ENCODE measurements at regions not wholly inside any gene's neighbourhood (a gene's known extent, or its start where the extent isn't known, plus 50 kb on each side); places are given as distances from the start of the nearest gene placed in this dataset.
A peak's percentile ranks its signal among the peaks of the same experiment; 100 is the strongest.

DNA sequence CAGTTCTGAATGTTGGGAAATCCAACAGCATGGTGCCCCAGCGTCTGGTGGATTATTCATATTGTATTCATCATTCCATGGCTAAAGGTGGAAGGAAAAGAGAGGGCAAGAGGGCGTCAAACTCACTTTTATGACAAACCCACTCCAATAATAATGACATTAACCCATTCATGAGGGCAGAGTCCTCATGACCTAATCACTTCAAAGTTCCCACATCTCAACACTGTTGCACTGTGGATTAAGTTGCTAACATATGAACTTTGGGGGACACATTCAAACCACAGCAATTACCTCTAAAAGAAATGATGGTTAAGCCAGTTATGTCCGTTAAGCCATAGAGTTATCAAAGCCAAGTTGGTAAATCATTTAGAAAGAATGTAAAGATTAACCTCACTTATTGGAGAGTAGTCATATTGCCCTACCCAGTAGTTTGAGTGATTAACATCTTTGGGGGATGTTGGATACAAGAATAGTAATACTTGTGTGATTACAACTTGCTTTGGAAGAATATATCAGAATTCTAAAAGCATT, 212.4 kb upstream of the FLRT2 start:
- Histone ChIP-seq H3K9me3 (replicated peaks in 1 of 11) (peaks cover 0 to 9% (median 0%) of the 10 kb centered on the region in 11 experiments; a peak in 2 of 22 replicates), H3K27me3 (no peaks in the 10 kb centered on the region), H3K4me1 (peaks cover 0 to 9% (median 0%) of the 10 kb centered on the region in 10 experiments; a peak in 3 of 20 replicates), H3K9ac (no peak overlapping the region), H3K36me3 (no peaks in the 10 kb centered on the region), H3K4me3 (no peak overlapping the region), H4K20me1 (no peaks in the 10 kb centered on the region), H3K4me2 (no peak overlapping the region), H3K27ac (no peak overlapping the region)
- TF ChIP-seq Cebpa-rat (IDR thresholded peaks at IDR 0.05): no peak

DNA sequence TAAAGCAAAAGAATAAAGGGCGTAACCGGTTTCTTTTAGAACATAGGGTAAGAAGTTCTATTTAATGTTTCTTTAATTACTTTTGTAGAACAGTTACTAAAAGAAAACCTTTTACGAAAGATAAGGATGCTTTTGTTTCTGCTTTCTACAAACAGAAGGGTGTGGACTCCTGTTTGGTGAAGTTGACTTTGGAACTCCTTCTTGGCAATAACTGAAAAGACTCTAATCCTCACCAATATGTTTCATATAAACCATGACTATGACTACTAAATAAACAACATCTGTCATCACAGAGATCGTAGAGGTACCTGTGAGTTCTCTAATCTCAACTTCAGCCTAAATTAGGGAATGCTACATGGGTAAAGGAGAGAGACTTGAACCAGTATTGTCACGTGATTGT, 210.8 kb upstream of the FLRT2 start:
- H3K9ac ChIP-seq: no peak overlapping the region
- H3K27me3 ChIP-seq: no peaks in the 10 kb centered on the region
- H3K9me3 ChIP-seq (replicated peaks in 1 of 11): peaks cover 0 to 14% (median 5%) of the 10 kb centered on the region in 11 experiments; a peak in 12 of 22 replicates
- H3K4me3 ChIP-seq: no peak overlapping the region
- no peaks in the 10 kb centered on the region for H3K36me3 ChIP-seq
- no peaks in the 10 kb centered on the region for H4K20me1 ChIP-seq
- no peak overlapping the region for H3K4me2 ChIP-seq
- no peak overlapping the region for H3K27ac ChIP-seq
- no peak for TF ChIP-seq Cebpa-rat (IDR thresholded peaks at IDR 0.05)
- peaks cover 0 to 9% (median 0%) of the 10 kb centered on the region in 10 experiments; a peak in 3 of 20 replicates for H3K4me1 ChIP-seq

DNA sequence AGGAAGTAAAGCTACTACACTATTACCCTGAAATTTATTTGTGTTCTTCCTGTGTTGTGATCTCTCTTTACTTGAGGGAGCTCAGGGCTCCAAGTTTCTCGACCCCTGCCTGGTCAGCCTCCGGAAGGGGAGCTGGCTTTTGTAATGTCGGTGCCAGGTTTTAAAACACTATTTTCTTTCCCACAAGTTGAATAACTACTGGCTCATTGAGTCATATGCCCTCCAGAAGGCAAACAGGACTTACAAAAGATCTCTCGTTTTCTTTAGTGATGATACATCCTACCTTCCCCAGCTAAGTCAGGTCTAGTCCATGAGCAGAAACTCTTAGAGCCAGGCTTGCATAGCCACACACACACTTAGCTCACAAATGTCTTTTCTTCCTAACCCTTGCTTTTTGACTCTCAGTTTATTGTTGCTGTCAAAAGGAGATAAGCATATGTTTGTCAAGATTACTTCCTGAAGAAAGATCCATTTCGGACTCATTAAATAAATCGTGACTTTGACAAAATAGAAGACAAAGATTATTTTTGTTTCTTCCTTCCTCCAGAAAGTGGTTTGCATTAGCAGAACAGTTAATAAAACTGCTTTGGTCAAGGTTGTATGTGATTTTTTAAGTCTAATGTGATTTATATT, 209.8 kb upstream of the FLRT2 start:
- H4K20me1 ChIP-seq: no peaks in the 10 kb centered on the region

DNA sequence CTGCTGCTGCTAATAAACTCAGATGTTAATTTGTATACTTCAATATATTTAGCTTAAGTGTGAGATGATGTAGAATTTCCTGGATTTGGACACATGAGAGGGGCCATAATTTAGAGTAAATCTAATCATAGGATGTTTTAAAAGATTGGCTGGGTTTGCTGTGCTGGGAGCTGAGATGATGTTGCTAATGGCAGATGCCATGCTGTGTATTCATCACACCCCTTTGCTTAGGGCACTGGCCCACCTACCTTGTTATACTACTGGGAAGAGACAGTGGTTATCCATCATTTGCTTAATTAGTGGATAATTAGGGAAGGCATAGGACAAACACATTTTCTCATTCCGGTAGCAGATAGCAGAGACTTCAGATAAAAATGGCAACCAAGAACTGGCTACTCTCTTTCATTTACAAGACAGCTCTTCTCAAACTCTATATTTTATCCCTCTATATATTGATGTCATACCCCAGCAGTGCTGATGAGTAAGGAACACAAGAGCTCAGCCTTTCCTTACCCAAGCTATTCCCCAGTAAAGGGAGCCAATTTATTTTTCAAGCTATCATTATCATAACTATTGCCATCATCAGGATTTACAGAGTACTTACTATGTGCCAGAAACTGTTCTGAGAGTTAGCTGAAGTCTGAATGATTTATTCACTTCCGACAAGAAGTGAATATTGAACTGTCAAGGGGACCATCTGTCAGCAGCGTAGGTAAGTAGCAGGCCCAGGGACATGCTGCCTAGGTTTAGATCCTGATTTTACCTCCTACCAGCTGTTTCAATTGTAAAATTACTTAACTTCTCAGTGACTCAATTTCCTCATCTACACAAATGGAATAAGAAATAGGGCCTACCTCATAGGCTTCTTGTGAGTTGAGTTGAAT, 204.6 kb upstream of the FLRT2 start:
- peaks cover 0 to 12% (median 6%) of the 10 kb centered on the region in 11 experiments; a peak in 10 of 22 replicates for H3K9me3 ChIP-seq (replicated peaks in 1 of 11)

More for the DNA sequence above, 209.8 kb upstream of the FLRT2 start:
- peaks cover 0 to 17% (median 6%) of the 10 kb centered on the region in 11 experiments; a peak in 12 of 22 replicates for H3K9me3 ChIP-seq (replicated peaks in 1 of 11)
- no peaks in the 10 kb centered on the region for H3K36me3 ChIP-seq
- TF ChIP-seq Cebpa-rat (IDR thresholded peaks at IDR 0.05): no peak
- H3K4me1 ChIP-seq: peaks cover 0 to 9% (median 0%) of the 10 kb centered on the region in 10 experiments; a peak in 3 of 20 replicates
- no peak overlapping the region for H3K4me3 ChIP-seq
- H3K4me2 ChIP-seq: peak overlapping the region in 7 of 11 experiments; percentile 4 to 41 (median 12); a peak in 4 of 22 replicates
- 0 out of 22 replicates have a peak overlapping the region, but pooled peaks of 1 of the 11 experiments have one; percentile 2 for H3K27ac ChIP-seq
- H3K27me3 ChIP-seq: no peaks in the 10 kb centered on the region
- H3K9ac ChIP-seq: no peak overlapping the region

GRCh38 chr14:85332401-85332800, 197.5 kb upstream of the FLRT2 start:
- TF ChIP-seq Cebpa-rat (IDR thresholded peaks at IDR 0.05): no peak
- Histone ChIP-seq H3K9ac (no peak overlapping the region), H4K20me1 (no peaks in the 10 kb centered on the region), H3K36me3 (no peaks in the 10 kb centered on the region), H3K27me3 (no peaks in the 10 kb centered on the region), H3K27ac (no peak overlapping the region), H3K4me2 (no peak overlapping the region), H3K4me3 (no peak overlapping the region), H3K9me3 (replicated peaks in 1 of 11) (no peaks in the 10 kb centered on the region), H3K4me1 (no peaks in the 10 kb centered on the region)

More for the DNA sequence above, 204.6 kb upstream of the FLRT2 start:
- no peaks in the 10 kb centered on the region for H3K36me3 ChIP-seq
- H3K4me1 ChIP-seq: peaks cover 0 to under 1% (median 0%) of the 10 kb centered on the region in 10 experiments; a peak in 1 of 20 replicates
- no peak overlapping the region for H3K4me3 ChIP-seq
- no peaks in the 10 kb centered on the region for H3K27me3 ChIP-seq
- no peak overlapping the region for H3K27ac ChIP-seq
- TF ChIP-seq Cebpa-rat (IDR thresholded peaks at IDR 0.05): no peak
- no peak overlapping the region for H3K4me2 ChIP-seq
- no peaks in the 10 kb centered on the region for H4K20me1 ChIP-seq
- no peak overlapping the region for H3K9ac ChIP-seq

DNA sequence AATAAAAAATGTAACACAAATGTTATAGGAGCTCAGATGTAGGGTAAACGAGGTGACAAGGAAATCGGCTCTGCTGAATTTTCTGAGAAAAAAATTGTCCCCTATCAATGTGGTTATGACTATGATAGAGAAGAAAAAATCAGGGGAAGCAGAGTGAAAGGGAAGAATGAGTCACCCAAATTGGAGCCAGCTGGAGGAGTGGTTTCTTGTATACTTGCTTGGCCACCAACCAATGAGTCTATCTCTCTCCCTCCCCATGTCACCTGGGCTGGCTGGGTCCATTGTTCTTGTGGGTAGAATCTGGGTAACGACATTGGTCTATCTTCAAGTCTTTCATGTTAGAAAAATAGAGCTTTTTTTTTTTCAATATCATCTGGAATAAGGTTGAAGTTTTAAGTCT, 196.6 kb upstream of the FLRT2 start:
- no peak overlapping the region for H3K4me2 ChIP-seq
- no peaks in the 10 kb centered on the region for H4K20me1 ChIP-seq
- H3K4me1 ChIP-seq: no peaks in the 10 kb centered on the region
- H3K9me3 ChIP-seq (replicated peaks in 1 of 11): no peaks in the 10 kb centered on the region
- H3K9ac ChIP-seq: no peak overlapping the region
- no peaks in the 10 kb centered on the region for H3K36me3 ChIP-seq
- no peak overlapping the region for H3K27ac ChIP-seq
- TF ChIP-seq Cebpa-rat (IDR thresholded peaks at IDR 0.05): no peak
- H3K4me3 ChIP-seq: no peak overlapping the region
- H3K27me3 ChIP-seq: no peaks in the 10 kb centered on the region

DNA sequence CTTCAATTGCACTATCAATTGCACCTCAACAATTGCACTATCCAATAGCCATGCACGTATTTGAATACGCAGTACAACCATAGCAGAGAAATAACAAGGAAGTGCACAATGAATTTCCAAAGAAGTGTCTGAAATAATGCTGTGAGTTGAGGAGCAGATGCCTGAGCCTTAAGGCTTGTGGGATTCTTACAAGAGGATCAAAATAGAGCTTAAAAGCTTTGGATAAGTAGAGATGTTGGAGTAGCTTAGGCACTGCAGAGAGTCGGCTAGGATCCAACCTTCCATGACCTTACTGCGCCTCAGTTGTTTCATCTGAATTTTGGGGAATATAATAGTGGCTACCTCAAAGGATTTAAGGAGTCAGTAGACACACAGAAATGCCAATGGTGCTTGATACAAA, 196.1 kb upstream of the FLRT2 start:
- H3K27ac ChIP-seq: no peak overlapping the region
- H3K4me1 ChIP-seq: no peaks in the 10 kb centered on the region
- H3K9me3 ChIP-seq (replicated peaks in 1 of 11): no peaks in the 10 kb centered on the region
- no peak overlapping the region for H3K9ac ChIP-seq
- H3K36me3 ChIP-seq: no peaks in the 10 kb centered on the region
- no peak for TF ChIP-seq Cebpa-rat (IDR thresholded peaks at IDR 0.05)
- H3K4me3 ChIP-seq: no peak overlapping the region
- no peaks in the 10 kb centered on the region for H4K20me1 ChIP-seq
- H3K27me3 ChIP-seq: no peaks in the 10 kb centered on the region
- H3K4me2 ChIP-seq: no peak overlapping the region

- no peak overlapping the region for H3K27ac ChIP-seq
- no peaks in the 10 kb centered on the region for H4K20me1 ChIP-seq
- H3K9ac ChIP-seq: no peak overlapping the region
- no peak overlapping the region for H3K4me2 ChIP-seq
- no peaks in the 10 kb centered on the region for H3K36me3 ChIP-seq
- no peaks in the 10 kb centered on the region for H3K9me3 ChIP-seq (replicated peaks in 1 of 11)
- TF ChIP-seq Cebpa-rat (IDR thresholded peaks at IDR 0.05): no peak
- H3K4me3 ChIP-seq: no peak overlapping the region
- H3K27me3 ChIP-seq: no peaks in the 10 kb centered on the region
- no peaks in the 10 kb centered on the region for H3K4me1 ChIP-seq
These were observed 195.6 kb upstream of the FLRT2 start for GRCh38 chr14:85334316-85334715.

DNA sequence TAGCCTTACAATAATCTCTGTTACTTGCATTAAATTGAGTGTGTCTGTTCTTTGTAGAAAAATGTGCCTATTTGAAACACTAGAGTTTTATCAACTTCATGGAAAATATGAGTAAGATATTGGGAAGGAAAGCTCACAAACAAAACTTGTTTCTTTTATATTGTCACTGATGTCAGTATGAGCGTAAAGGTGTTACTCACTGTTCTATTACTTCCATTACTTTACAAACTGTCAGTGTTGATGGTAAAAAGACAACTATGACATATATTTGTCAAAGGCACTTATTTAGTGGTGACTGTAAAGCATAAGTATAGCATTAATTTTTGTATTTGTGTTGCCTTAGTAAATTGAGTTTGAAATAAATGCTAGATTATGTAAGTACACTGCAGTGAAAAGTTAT, 193.7 kb upstream of the FLRT2 start:
- no peaks in the 10 kb centered on the region for H3K4me1 ChIP-seq
- H3K27ac ChIP-seq: no peak overlapping the region
- no peaks in the 10 kb centered on the region for H3K9me3 ChIP-seq (replicated peaks in 1 of 11)
- H3K4me2 ChIP-seq: no peak overlapping the region
- H3K27me3 ChIP-seq: no peaks in the 10 kb centered on the region
- H3K36me3 ChIP-seq: no peaks in the 10 kb centered on the region
- no peak overlapping the region for H3K4me3 ChIP-seq
- no peaks in the 10 kb centered on the region for H4K20me1 ChIP-seq
- no peak for TF ChIP-seq Cebpa-rat (IDR thresholded peaks at IDR 0.05)
- no peak overlapping the region for H3K9ac ChIP-seq

All from BLaER1 treated with 17β-estradiol and CSF1 and Interleukin-3, amounts not matched to agents 10 nM and 100 nM (cell line).